ENCODE measurements at regions not wholly inside any gene's neighbourhood (a gene's known extent, or its start where the extent isn't known, plus 50 kb on each side); places are given as distances from the start of the nearest gene placed in this dataset.

- H2BK15ac ChIP-seq (ENCODE audit: low read length): no peak overlapping the region
- H3K27ac ChIP-seq (replicated peaks; ENCODE audit: low read length): no peak overlapping the region
- H2AFZ ChIP-seq (ENCODE audit: low read length): no peak overlapping the region
- H3K4me2 ChIP-seq (ENCODE audit: insufficient read depth, low read length, poor library complexity, severe bottlenecking): no peak overlapping the region
- H3K18ac ChIP-seq (ENCODE audit: low read length): no peak overlapping the region
- no CpG with 5 or more reads among the region's 3 CpGs for WGBS, 2 donors (ENCODE audit: extremely low coverage in 2 of 2, insufficient read length in 2 of 2, insufficient replicate concordance in 1 of 2)
- H2AK5ac ChIP-seq (ENCODE audit: low read depth, low read length): no peak overlapping the region
- H4K8ac ChIP-seq (ENCODE audit: low read depth, low read length): no peak overlapping the region
- no peak overlapping the region for H2BK5ac ChIP-seq (ENCODE audit: low read length)
- H3K36me3 ChIP-seq (replicated peaks in 1 of 2; ENCODE audit: control insufficient read depth in 2 of 2, insufficient read depth in 2 of 2, low read length in 2 of 2): no peaks in the 10 kb centered on the region
- H3K4ac ChIP-seq (ENCODE audit: low read length): no peak overlapping the region
- H3K4me3 ChIP-seq (ENCODE audit: low read length in 2 of 2): no peak overlapping the region
- DNase-seq (ENCODE audit: low spot score): no peak
- H3K9me3 ChIP-seq (replicated peaks in 1 of 2; ENCODE audit: control insufficient read depth in 2 of 2, insufficient read depth in 1 of 2, low read depth in 1 of 2, low read length in 2 of 2): no peaks in the 10 kb centered on the region
- H4K91ac ChIP-seq (ENCODE audit: low read depth, low read length, poor library complexity): no peak overlapping the region
- no peak overlapping the region for H3K14ac ChIP-seq (ENCODE audit: low read length)
- no peaks in the 10 kb centered on the region for H3K27me3 ChIP-seq (ENCODE audit: control insufficient read depth in 3 of 3, insufficient read depth in 3 of 3, low read depth in 1 of 3, low read length in 3 of 3)
- no peak overlapping the region for H3K23ac ChIP-seq (ENCODE audit: low read depth, low read length, poor library complexity)
- no peak overlapping the region for H2BK120ac ChIP-seq (ENCODE audit: low read depth, low read length)
- no peaks in the 10 kb centered on the region for H3K79me1 ChIP-seq (ENCODE audit: low read depth, low read length)
- H3K4me1 ChIP-seq (ENCODE audit: control insufficient read depth in 2 of 2, insufficient read depth in 1 of 2, low read depth in 1 of 2, low read length in 2 of 2): peaks cover 0 to 2% of the 10 kb centered on the region in 2 donors
- H3K9ac ChIP-seq (ENCODE audit: low read depth, low read length, poor library complexity): no peak overlapping the region
- H2BK12ac ChIP-seq (ENCODE audit: low read length): no peak overlapping the region
Observed at GRCh38 chr3:69647081-69647480, 92.2 kb upstream of the MITF start.

- H3K9me3 ChIP-seq (replicated peaks in 1 of 2; ENCODE audit: control insufficient read depth in 2 of 2, insufficient read depth in 1 of 2, low read depth in 1 of 2, low read length in 2 of 2): no peaks in the 10 kb centered on the region
- no peak overlapping the region for H2AFZ ChIP-seq (ENCODE audit: low read length)
- no peak overlapping the region for H3K23ac ChIP-seq (ENCODE audit: low read depth, low read length, poor library complexity)
- H3K4ac ChIP-seq (ENCODE audit: low read length): no peak overlapping the region
- no peak overlapping the region for H3K14ac ChIP-seq (ENCODE audit: low read length)
- peaks cover 1% of the 10 kb centered on the region for H3K79me1 ChIP-seq (ENCODE audit: low read depth, low read length)
- H3K36me3 ChIP-seq (replicated peaks in 1 of 2; ENCODE audit: control insufficient read depth in 2 of 2, insufficient read depth in 2 of 2, low read length in 2 of 2): no peaks in the 10 kb centered on the region
- H3K27me3 ChIP-seq (ENCODE audit: control insufficient read depth in 3 of 3, insufficient read depth in 3 of 3, low read depth in 1 of 3, low read length in 3 of 3): no peaks in the 10 kb centered on the region
- DNase-seq (ENCODE audit: low spot score): no peak
- H4K8ac ChIP-seq (ENCODE audit: low read depth, low read length): no peak overlapping the region
- no peak overlapping the region for H2AK5ac ChIP-seq (ENCODE audit: low read depth, low read length)
- H4K91ac ChIP-seq (ENCODE audit: low read depth, low read length, poor library complexity): no peak overlapping the region
- peaks cover 0 to 2% of the 10 kb centered on the region in 2 donors for H3K4me1 ChIP-seq (ENCODE audit: control insufficient read depth in 2 of 2, insufficient read depth in 1 of 2, low read depth in 1 of 2, low read length in 2 of 2)
- no peak overlapping the region for H3K4me3 ChIP-seq (ENCODE audit: low read length in 2 of 2)
- H2BK120ac ChIP-seq (ENCODE audit: low read depth, low read length): no peak overlapping the region
- no peak overlapping the region for H2BK12ac ChIP-seq (ENCODE audit: low read length)
- no peak overlapping the region for H3K4me2 ChIP-seq (ENCODE audit: insufficient read depth, low read length, poor library complexity, severe bottlenecking)
- no CpG with 5 or more reads among the region's 14 CpGs for whole genome bisulfite sequencing, 2 donors (ENCODE audit: extremely low coverage in 2 of 2, insufficient read length in 2 of 2, insufficient replicate concordance in 1 of 2)
- H2BK5ac ChIP-seq (ENCODE audit: low read length): no peak overlapping the region
- H2BK15ac ChIP-seq (ENCODE audit: low read length): no peak overlapping the region
- no peak overlapping the region for H3K9ac ChIP-seq (ENCODE audit: low read depth, low read length, poor library complexity)
- no peak overlapping the region for H3K18ac ChIP-seq (ENCODE audit: low read length)
- no peak overlapping the region for H3K27ac ChIP-seq (replicated peaks; ENCODE audit: low read length)
Observed at GRCh38 chr3:69646287-69647067, 92.8 kb upstream of the MITF start.

- Histone ChIP-seq H3K14ac (ENCODE audit: low read length) (no peak overlapping the region), H3K79me1 (ENCODE audit: low read depth, low read length) (peaks cover 1% of the 10 kb centered on the region), H3K36me3 (replicated peaks in 1 of 2; ENCODE audit: control insufficient read depth in 2 of 2, insufficient read depth in 2 of 2, low read length in 2 of 2) (no peaks in the 10 kb centered on the region), H3K27ac (replicated peaks; ENCODE audit: low read length) (no peak overlapping the region), H3K18ac (ENCODE audit: low read length) (no peak overlapping the region), H2BK5ac (ENCODE audit: low read length) (no peak overlapping the region), H2BK15ac (ENCODE audit: low read length) (no peak overlapping the region), H3K4me2 (ENCODE audit: insufficient read depth, low read length, poor library complexity, severe bottlenecking) (no peak overlapping the region), H2AFZ (ENCODE audit: low read length) (no peak overlapping the region), H4K91ac (ENCODE audit: low read depth, low read length, poor library complexity) (no peak overlapping the region), H2BK120ac (ENCODE audit: low read depth, low read length) (no peak overlapping the region), H4K8ac (ENCODE audit: low read depth, low read length) (no peak overlapping the region), H3K4me1 (ENCODE audit: control insufficient read depth in 2 of 2, insufficient read depth in 1 of 2, low read depth in 1 of 2, low read length in 2 of 2) (no peaks in the 10 kb centered on the region), H3K27me3 (ENCODE audit: control insufficient read depth in 3 of 3, insufficient read depth in 3 of 3, low read depth in 1 of 3, low read length in 3 of 3) (no peaks in the 10 kb centered on the region), H3K23ac (ENCODE audit: low read depth, low read length, poor library complexity) (no peak overlapping the region), H3K4me3 (ENCODE audit: low read length in 2 of 2) (no peak overlapping the region), H3K4ac (ENCODE audit: low read length) (no peak overlapping the region), H3K9ac (ENCODE audit: low read depth, low read length, poor library complexity) (no peak overlapping the region), H2AK5ac (ENCODE audit: low read depth, low read length) (no peak overlapping the region), H3K9me3 (replicated peaks in 1 of 2; ENCODE audit: control insufficient read depth in 2 of 2, insufficient read depth in 1 of 2, low read depth in 1 of 2, low read length in 2 of 2) (no peaks in the 10 kb centered on the region), H2BK12ac (ENCODE audit: low read length) (no peak overlapping the region)
- WGBS, 2 donors (ENCODE audit: extremely low coverage in 2 of 2, insufficient read length in 2 of 2, insufficient replicate concordance in 1 of 2): no CpG with 5 or more reads among the region's 5 CpGs
- DNase-seq (ENCODE audit: low spot score): no peak
Observed at GRCh38 chr3:69642606-69643005, 96.7 kb upstream of the MITF start.

DNA sequence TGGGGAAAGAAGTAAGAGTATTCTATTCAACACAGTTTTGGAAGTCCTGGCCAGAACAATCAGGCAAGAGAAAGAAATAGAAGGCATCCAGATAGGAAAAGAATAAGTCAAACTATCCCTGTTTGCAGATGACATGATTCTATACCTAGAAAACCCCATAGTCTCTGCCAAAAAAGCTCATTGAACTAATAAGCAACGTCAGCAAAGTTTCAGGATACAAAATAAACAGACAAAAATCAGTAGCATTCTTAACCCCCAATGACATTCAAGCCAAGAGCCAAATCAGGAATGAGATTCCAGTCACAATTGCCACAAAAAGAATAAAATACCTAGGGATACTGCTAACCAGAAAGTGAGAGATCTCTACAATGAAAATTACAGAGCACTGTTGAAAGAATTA, 99.4 kb upstream of the MITF start:
- Histone ChIP-seq H4K8ac (ENCODE audit: low read depth, low read length) (no peak overlapping the region), H3K36me3 (replicated peaks in 1 of 2; ENCODE audit: control insufficient read depth in 2 of 2, insufficient read depth in 2 of 2, low read length in 2 of 2) (no peaks in the 10 kb centered on the region), H3K23ac (ENCODE audit: low read depth, low read length, poor library complexity) (no peak overlapping the region), H3K79me1 (ENCODE audit: low read depth, low read length) (peaks cover 1% of the 10 kb centered on the region), H3K27ac (replicated peaks; ENCODE audit: low read length) (no peak overlapping the region), H3K9ac (ENCODE audit: low read depth, low read length, poor library complexity) (no peak overlapping the region), H3K4me2 (ENCODE audit: insufficient read depth, low read length, poor library complexity, severe bottlenecking) (no peak overlapping the region), H2BK12ac (ENCODE audit: low read length) (no peak overlapping the region), H2AFZ (ENCODE audit: low read length) (no peak overlapping the region), H2AK5ac (ENCODE audit: low read depth, low read length) (no peak overlapping the region), H3K14ac (ENCODE audit: low read length) (no peak overlapping the region), H2BK120ac (ENCODE audit: low read depth, low read length) (no peak overlapping the region), H3K18ac (ENCODE audit: low read length) (no peak overlapping the region), H3K4me1 (ENCODE audit: control insufficient read depth in 2 of 2, insufficient read depth in 1 of 2, low read depth in 1 of 2, low read length in 2 of 2) (no peaks in the 10 kb centered on the region), H3K27me3 (ENCODE audit: control insufficient read depth in 3 of 3, insufficient read depth in 3 of 3, low read depth in 1 of 3, low read length in 3 of 3) (no peaks in the 10 kb centered on the region), H2BK15ac (ENCODE audit: low read length) (no peak overlapping the region), H3K4me3 (ENCODE audit: low read length in 2 of 2) (no peak overlapping the region), H2BK5ac (ENCODE audit: low read length) (no peak overlapping the region), H3K4ac (ENCODE audit: low read length) (no peak overlapping the region), H3K9me3 (replicated peaks in 1 of 2; ENCODE audit: control insufficient read depth in 2 of 2, insufficient read depth in 1 of 2, low read depth in 1 of 2, low read length in 2 of 2) (no peaks in the 10 kb centered on the region), H4K91ac (ENCODE audit: low read depth, low read length, poor library complexity) (no peak overlapping the region)
- DNase-seq (ENCODE audit: low spot score): no peak
- no CpG with 5 or more reads among the region's 1 CpG for WGBS, 2 donors (ENCODE audit: extremely low coverage in 2 of 2, insufficient read length in 2 of 2, insufficient replicate concordance in 1 of 2)
